Uterus (tissue), 2 donors: ENCODE measurements at regions not wholly inside any gene's neighbourhood (a gene's known extent, or its start where the extent isn't known, plus 50 kb on each side); places are given as distances from the start of the nearest gene placed in this dataset.

Experiments used
- POLR2A ChIP-seq, 2 donors: fragments of 450-650 bp; IDR thresholded peaks; one replicate each; pipeline ENCODE4 v1.6.1; 2016; ENCODE audit warnings: antibody characterized with exemption in 2 of 2, mild to moderate bottlenecking in 1 of 2, moderate library complexity in 1 of 2
- TF ChIP-seq, protein P1 (sequence below), 4 experiments: fragments of 200-600 bp in 2 of 4; fragments of 450-650 bp in 2 of 4; sonication (generic) in 2 of 4; IDR thresholded peaks; one replicate each; pipeline ENCODE4 v1.5.1; 2016 to 2019; ENCODE audit warnings: antibody characterized with exemption in 4 of 4, mild to moderate bottlenecking in 2 of 4, moderate library complexity in 1 of 4

DNA sequence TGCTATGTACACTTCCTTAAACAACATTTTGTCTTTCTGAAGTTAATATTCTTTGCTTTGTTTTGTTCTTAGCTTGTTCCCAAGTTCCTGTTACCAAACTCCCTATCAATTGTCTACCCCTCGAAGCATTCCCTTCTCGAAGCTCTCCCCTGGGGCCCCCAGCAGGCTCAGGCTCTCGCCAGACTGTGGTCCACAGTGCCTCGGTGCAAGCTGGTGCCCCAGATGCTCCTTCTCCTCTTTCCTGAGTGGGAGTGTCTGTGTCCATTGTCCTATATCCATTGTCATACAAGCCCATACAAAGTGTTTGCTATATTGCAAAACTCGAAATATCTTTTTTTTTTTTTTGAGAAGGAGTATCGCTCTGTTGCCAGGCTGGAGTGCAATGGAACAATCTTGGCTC is 51.7 kb upstream of the RTL6 start:
- TF ChIP-seq, protein P1, sequence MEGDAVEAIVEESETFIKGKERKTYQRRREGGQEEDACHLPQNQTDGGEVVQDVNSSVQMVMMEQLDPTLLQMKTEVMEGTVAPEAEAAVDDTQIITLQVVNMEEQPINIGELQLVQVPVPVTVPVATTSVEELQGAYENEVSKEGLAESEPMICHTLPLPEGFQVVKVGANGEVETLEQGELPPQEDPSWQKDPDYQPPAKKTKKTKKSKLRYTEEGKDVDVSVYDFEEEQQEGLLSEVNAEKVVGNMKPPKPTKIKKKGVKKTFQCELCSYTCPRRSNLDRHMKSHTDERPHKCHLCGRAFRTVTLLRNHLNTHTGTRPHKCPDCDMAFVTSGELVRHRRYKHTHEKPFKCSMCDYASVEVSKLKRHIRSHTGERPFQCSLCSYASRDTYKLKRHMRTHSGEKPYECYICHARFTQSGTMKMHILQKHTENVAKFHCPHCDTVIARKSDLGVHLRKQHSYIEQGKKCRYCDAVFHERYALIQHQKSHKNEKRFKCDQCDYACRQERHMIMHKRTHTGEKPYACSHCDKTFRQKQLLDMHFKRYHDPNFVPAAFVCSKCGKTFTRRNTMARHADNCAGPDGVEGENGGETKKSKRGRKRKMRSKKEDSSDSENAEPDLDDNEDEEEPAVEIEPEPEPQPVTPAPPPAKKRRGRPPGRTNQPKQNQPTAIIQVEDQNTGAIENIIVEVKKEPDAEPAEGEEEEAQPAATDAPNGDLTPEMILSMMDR (IDR thresholded peaks at IDR 0.05), result no peak
- TF ChIP-seq POLR2A (IDR thresholded peaks at IDR 0.05), result no peak
